ENCODE measurements at regions not wholly inside any gene's neighbourhood (a gene's known extent, or its start where the extent isn't known, plus 50 kb on each side); places are given as distances from the start of the nearest gene placed in this dataset.

- no peak for TF ChIP-seq CENPBD1 (CRISPR knock-in tag; IDR thresholded peaks at IDR 0.05; ENCODE audit: borderline replicate concordance, low read depth)
- TF ChIP-seq ZNF562 (CRISPR knock-in tag; IDR thresholded peaks at IDR 0.05; ENCODE audit: borderline replicate concordance): no peak
Observed at GRCh38 chr2:234241656-234242458, 191.4 kb downstream of the SPP2 start.

Data from HepG2 (cell line).